Vagina (tissue), 2 donors: ENCODE measurements at regions not wholly inside any gene's neighbourhood (a gene's known extent, or its start where the extent isn't known, plus 50 kb on each side); places are given as distances from the start of the nearest gene placed in this dataset.

Source experiments
- CTCF ChIP-seq, 3 experiments: fragments of 450-650 bp in 2 of 3; fragments of 200-600 bp in 1 of 3; sonication (generic) in 1 of 3; IDR thresholded peaks; one replicate each; pipeline ENCODE4 v1.5.1; 2017 to 2019; ENCODE audit warnings: antibody characterized with exemption in 3 of 3, mild to moderate bottlenecking in 2 of 3, moderate library complexity in 2 of 3
- POLR2AphosphoS5 ChIP-seq, 2 donors: sonication (generic); formaldehyde crosslinking; IDR thresholded peaks; one replicate each; pipeline ENCODE4 v1.9.0; 2017; ENCODE audit warnings: antibody characterized with exemption in 2 of 2, mild to moderate bottlenecking in 2 of 2, low read depth in 1 of 2; ENCODE audit not compliant: insufficient read depth in 1 of 2

- no peak for TF ChIP-seq CTCF (IDR thresholded peaks at IDR 0.05)
- TF ChIP-seq POLR2AphosphoS5 (IDR thresholded peaks at IDR 0.05; ENCODE audit: insufficient read depth in 1 of 2, low read depth in 1 of 2): no peak
These were observed 95.7 kb downstream of the RTL9 start for GRCh38 chrX:110454336-110454735.
